HL-60 (cell line): ENCODE measurements at regions not wholly inside any gene's neighbourhood (a gene's known extent, or its start where the extent isn't known, plus 50 kb on each side); places are given as distances from the start of the nearest gene placed in this dataset.

Source experiments
- DNase-seq, 2 experiments: peaks; one replicate each; pipeline ENCODE4 v3.0.0-alpha.2; 2010 to 2020; ENCODE audit warnings: low read depth in 1 of 2, low spot score in 1 of 2
- H3K27ac ChIP-seq: fragments of 250-450 bp; sonication (Bioruptor Pico); replicated peaks from 2 replicates; pipeline ENCODE4 v1.5.1; 2020; ENCODE audit warnings: mild to moderate bottlenecking, moderate library complexity
- H3K27me3 ChIP-seq: fragments of 250-450 bp; sonication (Bioruptor Pico); 2 replicates; pipeline ENCODE4 v1.5.1; 2021; ENCODE audit warnings: mild to moderate bottlenecking, moderate library complexity; ENCODE audit not compliant: insufficient read depth, poor library complexity, severe bottlenecking
- H3K4me3 ChIP-seq: replicated peaks from 2 replicates; pipeline ENCODE4 v1.5.1; 2011; ENCODE audit warnings: mild to moderate bottlenecking, control low read depth, low read length; ENCODE audit not compliant: insufficient read depth
- GABPA ChIP-seq: IDR thresholded peaks from 2 replicates; pipeline ENCODE4 v1.6.1; 2012; ENCODE audit warnings: low read depth
- POLR2AphosphoS5 ChIP-seq: IDR thresholded peaks from 2 replicates; pipeline ENCODE4 v1.6.1; 2012; ENCODE audit warnings: low read depth
- SPI1 ChIP-seq: IDR thresholded peaks from 2 replicates; pipeline ENCODE4 v1.6.1; 2012; ENCODE audit warnings: low read depth, mild to moderate bottlenecking, borderline replicate concordance
- TF ChIP-seq, protein P1 (sequence below): IDR thresholded peaks from one replicate; pipeline ENCODE4 v1.5.1; 2011; ENCODE audit warnings: low read length, control low read depth, inconsistent platforms; ENCODE audit not compliant: insufficient read depth
- TF ChIP-seq, protein P2 (sequence below): IDR thresholded peaks from 2 replicates; pipeline ENCODE4 v1.6.1; 2012; ENCODE audit warnings: low read depth; ENCODE audit not compliant: insufficient replicate concordance

- Histone ChIP-seq H3K27ac (no peak overlapping the region), H3K27me3 (no peaks in the 10 kb centered on the region), H3K4me3 (no peak overlapping the region)
- DNase-seq: no peak
- TF ChIP-seq SPI1 (no peak), GABPA (no peak), POLR2AphosphoS5 (no peak)
- TF ChIP-seq, protein P1, sequence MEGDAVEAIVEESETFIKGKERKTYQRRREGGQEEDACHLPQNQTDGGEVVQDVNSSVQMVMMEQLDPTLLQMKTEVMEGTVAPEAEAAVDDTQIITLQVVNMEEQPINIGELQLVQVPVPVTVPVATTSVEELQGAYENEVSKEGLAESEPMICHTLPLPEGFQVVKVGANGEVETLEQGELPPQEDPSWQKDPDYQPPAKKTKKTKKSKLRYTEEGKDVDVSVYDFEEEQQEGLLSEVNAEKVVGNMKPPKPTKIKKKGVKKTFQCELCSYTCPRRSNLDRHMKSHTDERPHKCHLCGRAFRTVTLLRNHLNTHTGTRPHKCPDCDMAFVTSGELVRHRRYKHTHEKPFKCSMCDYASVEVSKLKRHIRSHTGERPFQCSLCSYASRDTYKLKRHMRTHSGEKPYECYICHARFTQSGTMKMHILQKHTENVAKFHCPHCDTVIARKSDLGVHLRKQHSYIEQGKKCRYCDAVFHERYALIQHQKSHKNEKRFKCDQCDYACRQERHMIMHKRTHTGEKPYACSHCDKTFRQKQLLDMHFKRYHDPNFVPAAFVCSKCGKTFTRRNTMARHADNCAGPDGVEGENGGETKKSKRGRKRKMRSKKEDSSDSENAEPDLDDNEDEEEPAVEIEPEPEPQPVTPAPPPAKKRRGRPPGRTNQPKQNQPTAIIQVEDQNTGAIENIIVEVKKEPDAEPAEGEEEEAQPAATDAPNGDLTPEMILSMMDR: no peak
- TF ChIP-seq, protein P2, sequence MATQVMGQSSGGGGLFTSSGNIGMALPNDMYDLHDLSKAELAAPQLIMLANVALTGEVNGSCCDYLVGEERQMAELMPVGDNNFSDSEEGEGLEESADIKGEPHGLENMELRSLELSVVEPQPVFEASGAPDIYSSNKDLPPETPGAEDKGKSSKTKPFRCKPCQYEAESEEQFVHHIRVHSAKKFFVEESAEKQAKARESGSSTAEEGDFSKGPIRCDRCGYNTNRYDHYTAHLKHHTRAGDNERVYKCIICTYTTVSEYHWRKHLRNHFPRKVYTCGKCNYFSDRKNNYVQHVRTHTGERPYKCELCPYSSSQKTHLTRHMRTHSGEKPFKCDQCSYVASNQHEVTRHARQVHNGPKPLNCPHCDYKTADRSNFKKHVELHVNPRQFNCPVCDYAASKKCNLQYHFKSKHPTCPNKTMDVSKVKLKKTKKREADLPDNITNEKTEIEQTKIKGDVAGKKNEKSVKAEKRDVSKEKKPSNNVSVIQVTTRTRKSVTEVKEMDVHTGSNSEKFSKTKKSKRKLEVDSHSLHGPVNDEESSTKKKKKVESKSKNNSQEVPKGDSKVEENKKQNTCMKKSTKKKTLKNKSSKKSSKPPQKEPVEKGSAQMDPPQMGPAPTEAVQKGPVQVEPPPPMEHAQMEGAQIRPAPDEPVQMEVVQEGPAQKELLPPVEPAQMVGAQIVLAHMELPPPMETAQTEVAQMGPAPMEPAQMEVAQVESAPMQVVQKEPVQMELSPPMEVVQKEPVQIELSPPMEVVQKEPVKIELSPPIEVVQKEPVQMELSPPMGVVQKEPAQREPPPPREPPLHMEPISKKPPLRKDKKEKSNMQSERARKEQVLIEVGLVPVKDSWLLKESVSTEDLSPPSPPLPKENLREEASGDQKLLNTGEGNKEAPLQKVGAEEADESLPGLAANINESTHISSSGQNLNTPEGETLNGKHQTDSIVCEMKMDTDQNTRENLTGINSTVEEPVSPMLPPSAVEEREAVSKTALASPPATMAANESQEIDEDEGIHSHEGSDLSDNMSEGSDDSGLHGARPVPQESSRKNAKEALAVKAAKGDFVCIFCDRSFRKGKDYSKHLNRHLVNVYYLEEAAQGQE: no peak
Measured at GRCh38 chr12:31803306-31804184, 74.7 kb upstream of the AMN1 start.

DNA sequence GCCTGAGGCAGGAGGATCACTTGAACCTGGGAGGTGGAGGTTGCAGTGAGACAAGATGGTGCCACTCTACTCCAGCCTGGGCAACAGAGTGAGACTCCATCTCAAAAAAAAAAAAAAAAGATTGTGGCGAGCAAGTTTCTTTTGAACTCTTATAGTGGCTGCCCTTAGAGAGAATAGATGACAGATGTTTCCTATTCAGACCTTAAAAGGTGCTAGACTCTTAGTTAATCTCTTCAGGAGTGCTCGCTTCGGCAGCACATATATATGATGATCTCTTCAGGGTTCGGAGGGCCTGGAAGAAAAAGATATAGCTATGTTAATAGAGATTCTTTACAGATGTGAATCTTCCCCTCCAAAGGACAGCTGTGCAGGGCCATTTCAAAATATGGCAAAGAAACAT is 73.1 kb upstream of the AMN1 start:
- TF ChIP-seq SPI1 (no peak), GABPA (no peak), POLR2AphosphoS5 (no peak)
- TF ChIP-seq, protein P1: no peak
- TF ChIP-seq, protein P2: no peak

GRCh38 chr12:31797230-31797872 is 68.5 kb upstream of the AMN1 start:
- no peak for DNase-seq
- H3K27ac ChIP-seq: no peak overlapping the region
- TF ChIP-seq, protein P2: no peak
- no peak for TF ChIP-seq SPI1
- no peak for TF ChIP-seq GABPA
- no peak for TF ChIP-seq POLR2AphosphoS5
- TF ChIP-seq, protein P1: no peak
- H3K27me3 ChIP-seq: no peaks in the 10 kb centered on the region
- no peak overlapping the region for H3K4me3 ChIP-seq

More for the DNA sequence above, 73.1 kb upstream of the AMN1 start:
- DNase-seq: no peak
- H3K4me3 ChIP-seq: no peak overlapping the region
- H3K27me3 ChIP-seq: no peaks in the 10 kb centered on the region
- no peak overlapping the region for H3K27ac ChIP-seq
